ENCODE measurements at regions not wholly inside any gene's neighbourhood (a gene's known extent, or its start where the extent isn't known, plus 50 kb on each side); places are given as distances from the start of the nearest gene placed in this dataset.

- no peaks in the 10 kb centered on the region for H3K36me3 ChIP-seq (ENCODE audit: control insufficient read depth in 2 of 2, extremely low read depth in 1 of 2, insufficient read depth in 1 of 2, low read length in 1 of 2)
- POLR2A ChIA-PET = no interaction called here
These were observed 137.7 kb upstream of the NKX1-1 start for GRCh38 chr4:1543976-1544375.

GRCh38 chr4:1543561-1543960, 137.3 kb upstream of the NKX1-1 start:
- no peak overlapping the region for H3K4me3 ChIP-seq (ENCODE audit: control insufficient read depth in 1 of 2, extremely low read depth in 1 of 2, low read length in 1 of 2)
- H3K36me3 ChIP-seq (ENCODE audit: control insufficient read depth in 2 of 2, extremely low read depth in 1 of 2, insufficient read depth in 1 of 2, low read length in 1 of 2) = no peaks in the 10 kb centered on the region
- POLR2A ChIA-PET = no interaction called here
- peaks cover 3 to 8% of the 10 kb centered on the region in 2 donors for H3K27me3 Mint-ChIP-seq
- H3K27ac ChIP-seq (ENCODE audit: low read length) = no peak overlapping the region
- no peaks in the 10 kb centered on the region for H3K9me3 ChIP-seq
- CTCF ChIA-PET = no interaction called here
- peaks cover 4 to 30% of the 10 kb centered on the region in 2 experiments for H3K27me3 ChIP-seq (replicated peaks in 1 of 2; ENCODE audit: control insufficient read depth in 2 of 2, extremely low read depth in 1 of 2, insufficient read depth in 2 of 2, low read length in 1 of 2)
- H3K9me3 Mint-ChIP-seq = no peaks in the 10 kb centered on the region
- H3K4me1 Mint-ChIP-seq = peaks cover 11 to 24% (median 24%) of the 10 kb centered on the region in 3 donors
- no peaks in the 10 kb centered on the region for H3K36me3 Mint-ChIP-seq
- no peak for ATAC-seq (replicated peaks in 1 of 4)
- H3K4me1 ChIP-seq (ENCODE audit: control insufficient read depth in 1 of 2, extremely low read depth in 1 of 2, insufficient read depth in 2 of 2, low read length in 2 of 2) = peaks cover 0 to 32% of the 10 kb centered on the region in 2 experiments
- peak overlapping the region in 1 of 2 donors; percentile 83 for H3K27ac Mint-ChIP-seq
- H3K4me3 Mint-ChIP-seq = no peak overlapping the region
- DNase-seq = no peak
- WGBS (ENCODE audit: insufficient coverage) = 92% methylated on average over 6 of the region's 8 CpGs

More at GRCh38 chr4:1543976-1544375, 137.7 kb upstream of the NKX1-1 start:
- 90% methylated on average over 4 of the region's 11 CpGs for WGBS (ENCODE audit: insufficient coverage)
- Histone ChIP-seq H3K27me3 (replicated peaks in 1 of 2; ENCODE audit: control insufficient read depth in 2 of 2, extremely low read depth in 1 of 2, insufficient read depth in 2 of 2, low read length in 1 of 2) (peaks cover 4 to 32% of the 10 kb centered on the region in 2 experiments), H3K27ac (ENCODE audit: low read length) (no peak overlapping the region), H3K9me3 (no peaks in the 10 kb centered on the region), H3K4me3 (ENCODE audit: control insufficient read depth in 1 of 2, extremely low read depth in 1 of 2, low read length in 1 of 2) (no peak overlapping the region), H3K4me1 (ENCODE audit: control insufficient read depth in 1 of 2, extremely low read depth in 1 of 2, insufficient read depth in 2 of 2, low read length in 2 of 2) (peaks cover 0 to 36% of the 10 kb centered on the region in 2 experiments)
- no peak for ATAC-seq (replicated peaks in 1 of 4)
- DNase-seq = no peak
- no peaks in the 10 kb centered on the region for H3K9me3 Mint-ChIP-seq
- no peaks in the 10 kb centered on the region for H3K36me3 Mint-ChIP-seq
- CTCF ChIA-PET = no interaction called here
- H3K27me3 Mint-ChIP-seq = peaks cover 3 to 8% of the 10 kb centered on the region in 2 donors
- peak overlapping the region; percentile 55 to 83 for H3K27ac Mint-ChIP-seq
- H3K4me3 Mint-ChIP-seq = peak overlapping the region in 1 of 3 donors; percentile 64
- peaks cover 13 to 28% (median 26%) of the 10 kb centered on the region in 3 donors for H3K4me1 Mint-ChIP-seq

- ATAC-seq (replicated peaks in 1 of 4) (no peak), DNase-seq (no peak)
- POLR2A ChIA-PET = no interaction called here
- H3K4me3 ChIP-seq (ENCODE audit: control insufficient read depth in 1 of 2, extremely low read depth in 1 of 2, low read length in 1 of 2) = no peak overlapping the region
- WGBS (ENCODE audit: insufficient coverage) = 88% methylated on average over 26 of the region's 27 CpGs
- no peaks in the 10 kb centered on the region for H3K9me3 ChIP-seq
- no peaks in the 10 kb centered on the region for H3K36me3 ChIP-seq (ENCODE audit: control insufficient read depth in 2 of 2, extremely low read depth in 1 of 2, insufficient read depth in 1 of 2, low read length in 1 of 2)
- no peak overlapping the region for H3K27ac ChIP-seq (ENCODE audit: low read length)
- Mint-ChIP-seq H3K27ac (no peak overlapping the region), H3K9me3 (no peaks in the 10 kb centered on the region), H3K36me3 (no peaks in the 10 kb centered on the region), H3K4me1 (peaks cover 8 to 21% (median 19%) of the 10 kb centered on the region in 3 donors), H3K27me3 (peaks cover 3 to 6% of the 10 kb centered on the region in 2 donors), H3K4me3 (no peak overlapping the region)
- H3K4me1 ChIP-seq (ENCODE audit: control insufficient read depth in 1 of 2, extremely low read depth in 1 of 2, insufficient read depth in 2 of 2, low read length in 2 of 2) = peaks cover 0 to 25% of the 10 kb centered on the region in 2 experiments
- H3K27me3 ChIP-seq (replicated peaks in 1 of 2; ENCODE audit: control insufficient read depth in 2 of 2, extremely low read depth in 1 of 2, insufficient read depth in 2 of 2, low read length in 1 of 2) = peaks cover 4 to 25% of the 10 kb centered on the region in 2 experiments
- CTCF ChIA-PET = no interaction called here
These were observed 136.5 kb upstream of the NKX1-1 start for GRCh38 chr4:1542516-1543320.

GRCh38 chr4:1542226-1542490, 135.9 kb upstream of the NKX1-1 start:
- H3K27ac Mint-ChIP-seq = no peak overlapping the region
- 85% methylated on average over 10 of the region's 10 CpGs for WGBS (ENCODE audit: insufficient coverage)
- CTCF ChIA-PET = no interaction called here

GRCh38 chr4:1541449-1542225, 135.4 kb upstream of the NKX1-1 start:
- H3K36me3 ChIP-seq (ENCODE audit: control insufficient read depth in 2 of 2, extremely low read depth in 1 of 2, insufficient read depth in 1 of 2, low read length in 1 of 2) = no peaks in the 10 kb centered on the region
- H3K4me1 Mint-ChIP-seq = peaks cover 6 to 14% (median 12%) of the 10 kb centered on the region in 3 donors
- no peak for DNase-seq
- H3K27me3 Mint-ChIP-seq = no peaks in the 10 kb centered on the region
- H3K27ac ChIP-seq (ENCODE audit: low read length) = no peak overlapping the region
- H3K4me1 ChIP-seq (ENCODE audit: control insufficient read depth in 1 of 2, extremely low read depth in 1 of 2, insufficient read depth in 2 of 2, low read length in 2 of 2) = peaks cover 0 to 22% of the 10 kb centered on the region in 2 experiments
- ChIA-PET POLR2A (no interaction called here), CTCF (no interaction called here)
- no peak for ATAC-seq (replicated peaks in 1 of 4)
- H3K27me3 ChIP-seq (replicated peaks in 1 of 2; ENCODE audit: control insufficient read depth in 2 of 2, extremely low read depth in 1 of 2, insufficient read depth in 2 of 2, low read length in 1 of 2) = peaks cover 0 to 22% of the 10 kb centered on the region in 2 experiments
- H3K36me3 Mint-ChIP-seq = no peaks in the 10 kb centered on the region
- H3K9me3 Mint-ChIP-seq = no peaks in the 10 kb centered on the region
- H3K4me3 ChIP-seq (ENCODE audit: control insufficient read depth in 1 of 2, extremely low read depth in 1 of 2, low read length in 1 of 2) = no peak overlapping the region
- no peak overlapping the region for H3K27ac Mint-ChIP-seq
- 89% methylated on average over 24 of the region's 30 CpGs for WGBS (ENCODE audit: insufficient coverage)
- no peaks in the 10 kb centered on the region for H3K9me3 ChIP-seq
- no peak overlapping the region for H3K4me3 Mint-ChIP-seq

More at GRCh38 chr4:1542226-1542490, 135.9 kb upstream of the NKX1-1 start:
- Mint-ChIP-seq H3K4me1 (peaks cover 6 to 16% (median 14%) of the 10 kb centered on the region in 3 donors), H3K9me3 (no peaks in the 10 kb centered on the region), H3K4me3 (no peak overlapping the region), H3K36me3 (no peaks in the 10 kb centered on the region), H3K27me3 (peaks cover 0 to under 1% of the 10 kb centered on the region in 2 donors)
- Histone ChIP-seq H3K36me3 (ENCODE audit: control insufficient read depth in 2 of 2, extremely low read depth in 1 of 2, insufficient read depth in 1 of 2, low read length in 1 of 2) (no peaks in the 10 kb centered on the region), H3K27ac (ENCODE audit: low read length) (no peak overlapping the region), H3K9me3 (no peaks in the 10 kb centered on the region), H3K4me1 (ENCODE audit: control insufficient read depth in 1 of 2, extremely low read depth in 1 of 2, insufficient read depth in 2 of 2, low read length in 2 of 2) (peaks cover 0 to 24% of the 10 kb centered on the region in 2 experiments), H3K4me3 (ENCODE audit: control insufficient read depth in 1 of 2, extremely low read depth in 1 of 2, low read length in 1 of 2) (no peak overlapping the region), H3K27me3 (replicated peaks in 1 of 2; ENCODE audit: control insufficient read depth in 2 of 2, extremely low read depth in 1 of 2, insufficient read depth in 2 of 2, low read length in 1 of 2) (peaks cover under 1 to 19% of the 10 kb centered on the region in 2 experiments)
- ATAC-seq (replicated peaks in 1 of 4) = no peak
- POLR2A ChIA-PET = no interaction called here
- no peak for DNase-seq

GRCh38 chr4:1540601-1541375, 134.5 kb upstream of the NKX1-1 start:
- POLR2A ChIA-PET = no interaction called here
- peaks cover 6 to 14% (median 12%) of the 10 kb centered on the region in 3 donors for H3K4me1 Mint-ChIP-seq
- peaks cover 0 to 22% of the 10 kb centered on the region in 2 experiments for H3K4me1 ChIP-seq (ENCODE audit: control insufficient read depth in 1 of 2, extremely low read depth in 1 of 2, insufficient read depth in 2 of 2, low read length in 2 of 2)
- no peaks in the 10 kb centered on the region for H3K36me3 ChIP-seq (ENCODE audit: control insufficient read depth in 2 of 2, extremely low read depth in 1 of 2, insufficient read depth in 1 of 2, low read length in 1 of 2)
- H3K4me3 Mint-ChIP-seq = no peak overlapping the region
- H3K27ac ChIP-seq (ENCODE audit: low read length) = no peak overlapping the region
- ATAC-seq (replicated peaks in 1 of 4) (no peak), DNase-seq (no peak)
- no peaks in the 10 kb centered on the region for H3K36me3 Mint-ChIP-seq
- CTCF ChIA-PET = no interaction called here
- H3K9me3 Mint-ChIP-seq = no peaks in the 10 kb centered on the region
- H3K27ac Mint-ChIP-seq = no peak overlapping the region
- peaks cover 0 to 24% of the 10 kb centered on the region in 2 experiments for H3K27me3 ChIP-seq (replicated peaks in 1 of 2; ENCODE audit: control insufficient read depth in 2 of 2, extremely low read depth in 1 of 2, insufficient read depth in 2 of 2, low read length in 1 of 2)
- no peaks in the 10 kb centered on the region for H3K9me3 ChIP-seq
- 78% methylated on average over 27 of the region's 33 CpGs for WGBS (ENCODE audit: insufficient coverage)
- H3K4me3 ChIP-seq (ENCODE audit: control insufficient read depth in 1 of 2, extremely low read depth in 1 of 2, low read length in 1 of 2) = no peak overlapping the region
- no peaks in the 10 kb centered on the region for H3K27me3 Mint-ChIP-seq
